ENCODE measurements at regions not wholly inside any gene's neighbourhood (a gene's known extent, or its start where the extent isn't known, plus 50 kb on each side); places are given as distances from the start of the nearest gene placed in this dataset.

DNA sequence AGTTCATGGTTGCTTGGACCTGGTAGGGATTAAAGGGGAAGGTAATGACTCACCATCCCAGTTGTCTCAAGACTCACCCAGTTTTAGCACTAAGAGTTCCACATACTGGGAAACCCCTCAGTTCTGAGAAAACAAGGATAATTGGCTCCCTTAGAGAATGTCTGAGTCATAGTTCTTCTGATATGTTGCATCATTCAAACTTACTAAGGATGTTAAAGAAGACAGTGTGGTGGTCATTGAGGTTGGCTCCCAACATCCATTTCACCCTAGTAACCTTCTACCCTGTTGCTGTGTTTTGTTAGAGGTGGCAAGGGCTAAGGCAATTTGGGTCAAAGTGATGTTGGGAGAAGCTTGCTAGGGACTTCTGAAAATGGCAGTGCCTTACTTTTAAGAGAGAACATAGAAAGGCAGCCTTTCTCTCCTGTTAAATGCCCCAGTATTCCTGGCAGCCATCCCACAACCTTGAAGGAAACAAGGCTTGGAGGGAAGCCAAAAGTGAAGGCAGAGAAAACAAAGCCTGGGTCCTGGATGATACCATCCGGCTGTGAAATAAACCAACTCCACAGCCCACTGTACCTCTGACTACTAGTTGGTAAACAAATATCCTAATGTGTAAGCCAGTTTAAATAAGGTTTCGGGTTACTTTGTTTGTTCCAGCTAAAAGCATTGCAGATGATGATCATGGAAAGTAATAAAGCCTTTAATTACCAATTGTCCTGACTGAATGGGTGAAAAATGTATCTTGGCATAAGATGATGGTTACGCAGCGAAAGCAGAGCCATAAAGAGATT, 80.4 kb upstream of the ADAMTSL1 start:
- Histone ChIP-seq H3K79me1 (ENCODE audit: low read depth, low read length) (no peaks in the 10 kb centered on the region), H2AK5ac (ENCODE audit: low read depth, low read length) (no peak overlapping the region), H3K9me3 (replicated peaks in 1 of 2; ENCODE audit: control insufficient read depth in 2 of 2, insufficient read depth in 1 of 2, low read depth in 1 of 2, low read length in 2 of 2) (no peaks in the 10 kb centered on the region), H3K27ac (replicated peaks; ENCODE audit: low read length) (no peak overlapping the region), H3K9ac (ENCODE audit: low read depth, low read length, poor library complexity) (no peak overlapping the region), H2BK120ac (ENCODE audit: low read depth, low read length) (no peak overlapping the region), H3K4me3 (ENCODE audit: low read length in 2 of 2) (no peak overlapping the region), H4K91ac (ENCODE audit: low read depth, low read length, poor library complexity) (no peak overlapping the region), H2BK5ac (ENCODE audit: low read length) (no peak overlapping the region), H2AFZ (ENCODE audit: low read length) (no peak overlapping the region), H3K4ac (ENCODE audit: low read length) (no peak overlapping the region), H3K4me1 (ENCODE audit: control insufficient read depth in 2 of 2, insufficient read depth in 1 of 2, low read depth in 1 of 2, low read length in 2 of 2) (no peaks in the 10 kb centered on the region), H3K18ac (ENCODE audit: low read length) (no peak overlapping the region), H4K8ac (ENCODE audit: low read depth, low read length) (no peak overlapping the region), H2BK12ac (ENCODE audit: low read length) (no peak overlapping the region), H3K36me3 (replicated peaks in 1 of 2; ENCODE audit: control insufficient read depth in 2 of 2, insufficient read depth in 2 of 2, low read length in 2 of 2) (no peaks in the 10 kb centered on the region), H2BK15ac (ENCODE audit: low read length) (no peak overlapping the region), H3K14ac (ENCODE audit: low read length) (no peak overlapping the region), H3K4me2 (ENCODE audit: insufficient read depth, low read length, poor library complexity, severe bottlenecking) (no peak overlapping the region), H3K27me3 (ENCODE audit: control insufficient read depth in 3 of 3, insufficient read depth in 3 of 3, low read depth in 1 of 3, low read length in 3 of 3) (no peaks in the 10 kb centered on the region), H3K23ac (ENCODE audit: low read depth, low read length, poor library complexity) (no peak overlapping the region)
- no CpG with 5 or more reads among the region's 4 CpGs for WGBS, 2 donors (ENCODE audit: extremely low coverage in 2 of 2, insufficient read length in 2 of 2, insufficient replicate concordance in 1 of 2)
- no peak for DNase-seq (ENCODE audit: low spot score)

DNA sequence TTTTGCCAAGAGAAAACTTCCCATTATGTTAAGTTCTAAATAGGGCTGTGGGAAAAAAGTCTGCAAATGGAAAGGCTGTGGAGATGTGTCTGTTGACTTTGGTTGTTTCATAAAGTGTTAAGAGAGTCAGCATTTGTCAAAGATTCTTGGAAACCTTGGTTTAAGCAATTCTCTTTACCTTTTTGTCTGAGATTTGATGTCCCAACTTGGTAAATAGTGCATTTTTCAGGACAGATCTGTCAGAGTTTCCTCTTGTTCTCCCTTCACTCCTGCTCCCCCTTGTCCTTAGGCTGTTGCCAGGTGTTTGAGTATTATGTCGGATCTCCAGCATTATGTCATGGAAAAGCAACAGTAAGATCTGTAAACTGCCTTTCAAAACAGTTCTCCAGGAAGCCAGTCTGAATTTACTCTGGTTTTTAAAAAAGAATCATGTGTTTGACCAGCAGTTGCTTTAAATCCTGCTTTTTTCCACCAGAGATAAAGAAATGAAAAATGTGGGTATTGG, 79.1 kb upstream of the ADAMTSL1 start:
- Histone ChIP-seq H3K14ac (ENCODE audit: low read length) (no peak overlapping the region), H4K91ac (ENCODE audit: low read depth, low read length, poor library complexity) (no peak overlapping the region), H2AK5ac (ENCODE audit: low read depth, low read length) (no peak overlapping the region), H3K4me2 (ENCODE audit: insufficient read depth, low read length, poor library complexity, severe bottlenecking) (no peak overlapping the region), H2BK120ac (ENCODE audit: low read depth, low read length) (no peak overlapping the region), H3K18ac (ENCODE audit: low read length) (no peak overlapping the region), H3K4ac (ENCODE audit: low read length) (no peak overlapping the region), H3K23ac (ENCODE audit: low read depth, low read length, poor library complexity) (no peak overlapping the region), H3K9me3 (replicated peaks in 1 of 2; ENCODE audit: control insufficient read depth in 2 of 2, insufficient read depth in 1 of 2, low read depth in 1 of 2, low read length in 2 of 2) (no peaks in the 10 kb centered on the region), H2BK15ac (ENCODE audit: low read length) (no peak overlapping the region), H3K36me3 (replicated peaks in 1 of 2; ENCODE audit: control insufficient read depth in 2 of 2, insufficient read depth in 2 of 2, low read length in 2 of 2) (no peaks in the 10 kb centered on the region), H2BK5ac (ENCODE audit: low read length) (no peak overlapping the region), H3K4me1 (ENCODE audit: control insufficient read depth in 2 of 2, insufficient read depth in 1 of 2, low read depth in 1 of 2, low read length in 2 of 2) (no peaks in the 10 kb centered on the region), H3K9ac (ENCODE audit: low read depth, low read length, poor library complexity) (no peak overlapping the region), H4K8ac (ENCODE audit: low read depth, low read length) (no peak overlapping the region), H3K4me3 (ENCODE audit: low read length in 2 of 2) (no peak overlapping the region), H3K27me3 (ENCODE audit: control insufficient read depth in 3 of 3, insufficient read depth in 3 of 3, low read depth in 1 of 3, low read length in 3 of 3) (no peaks in the 10 kb centered on the region), H2AFZ (ENCODE audit: low read length) (no peak overlapping the region), H3K27ac (replicated peaks; ENCODE audit: low read length) (no peak overlapping the region), H2BK12ac (ENCODE audit: low read length) (no peak overlapping the region), H3K79me1 (ENCODE audit: low read depth, low read length) (no peaks in the 10 kb centered on the region)
- no CpG with 5 or more reads among the region's 1 CpG for WGBS, 2 donors (ENCODE audit: extremely low coverage in 2 of 2, insufficient read length in 2 of 2, insufficient replicate concordance in 1 of 2)
- DNase-seq (ENCODE audit: low spot score): no peak

DNA sequence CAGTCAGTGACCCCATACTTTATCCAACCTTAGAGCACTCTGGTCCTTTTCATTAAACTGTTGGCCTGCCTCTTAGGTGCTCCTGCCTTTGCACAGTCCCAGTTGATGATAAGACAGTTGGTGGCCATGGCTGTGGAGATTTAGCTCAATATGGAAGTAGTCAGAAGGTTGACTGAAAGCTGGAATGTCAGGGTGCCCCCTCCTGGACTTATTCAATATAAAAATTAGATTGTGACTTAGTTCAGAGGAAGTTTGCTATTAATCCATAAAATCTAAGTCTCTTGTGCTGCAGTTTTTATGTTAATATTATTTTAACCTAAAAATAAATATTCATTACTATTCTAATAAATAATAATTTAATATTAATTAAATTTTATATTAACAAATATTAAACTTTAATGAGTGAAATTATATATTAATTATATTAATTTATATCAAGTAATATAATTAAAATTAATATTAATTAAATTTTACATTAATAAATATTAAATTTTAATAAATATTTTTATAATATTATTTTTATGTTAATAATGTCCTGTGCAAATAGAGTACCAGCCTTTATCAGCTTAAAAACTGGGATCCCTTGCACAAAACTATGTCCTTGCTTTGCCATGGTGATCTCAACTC, 77.7 kb upstream of the ADAMTSL1 start:
- Histone ChIP-seq H3K23ac (ENCODE audit: low read depth, low read length, poor library complexity) (no peak overlapping the region), H2AFZ (ENCODE audit: low read length) (no peak overlapping the region), H3K79me1 (ENCODE audit: low read depth, low read length) (no peaks in the 10 kb centered on the region), H2BK12ac (ENCODE audit: low read length) (no peak overlapping the region), H3K9me3 (replicated peaks in 1 of 2; ENCODE audit: control insufficient read depth in 2 of 2, insufficient read depth in 1 of 2, low read depth in 1 of 2, low read length in 2 of 2) (no peaks in the 10 kb centered on the region), H3K9ac (ENCODE audit: low read depth, low read length, poor library complexity) (no peak overlapping the region), H4K8ac (ENCODE audit: low read depth, low read length) (no peak overlapping the region), H3K36me3 (replicated peaks in 1 of 2; ENCODE audit: control insufficient read depth in 2 of 2, insufficient read depth in 2 of 2, low read length in 2 of 2) (no peaks in the 10 kb centered on the region), H3K4ac (ENCODE audit: low read length) (no peak overlapping the region), H2AK5ac (ENCODE audit: low read depth, low read length) (no peak overlapping the region), H2BK5ac (ENCODE audit: low read length) (no peak overlapping the region), H3K27me3 (ENCODE audit: control insufficient read depth in 3 of 3, insufficient read depth in 3 of 3, low read depth in 1 of 3, low read length in 3 of 3) (no peaks in the 10 kb centered on the region), H3K14ac (ENCODE audit: low read length) (no peak overlapping the region), H4K91ac (ENCODE audit: low read depth, low read length, poor library complexity) (no peak overlapping the region), H3K4me1 (ENCODE audit: control insufficient read depth in 2 of 2, insufficient read depth in 1 of 2, low read depth in 1 of 2, low read length in 2 of 2) (no peaks in the 10 kb centered on the region), H3K4me3 (ENCODE audit: low read length in 2 of 2) (no peak overlapping the region), H3K18ac (ENCODE audit: low read length) (no peak overlapping the region), H3K27ac (replicated peaks; ENCODE audit: low read length) (no peak overlapping the region), H2BK15ac (ENCODE audit: low read length) (no peak overlapping the region), H3K4me2 (ENCODE audit: insufficient read depth, low read length, poor library complexity, severe bottlenecking) (no peak overlapping the region), H2BK120ac (ENCODE audit: low read depth, low read length) (no peak overlapping the region)
- no peak for DNase-seq (ENCODE audit: low spot score)

DNA sequence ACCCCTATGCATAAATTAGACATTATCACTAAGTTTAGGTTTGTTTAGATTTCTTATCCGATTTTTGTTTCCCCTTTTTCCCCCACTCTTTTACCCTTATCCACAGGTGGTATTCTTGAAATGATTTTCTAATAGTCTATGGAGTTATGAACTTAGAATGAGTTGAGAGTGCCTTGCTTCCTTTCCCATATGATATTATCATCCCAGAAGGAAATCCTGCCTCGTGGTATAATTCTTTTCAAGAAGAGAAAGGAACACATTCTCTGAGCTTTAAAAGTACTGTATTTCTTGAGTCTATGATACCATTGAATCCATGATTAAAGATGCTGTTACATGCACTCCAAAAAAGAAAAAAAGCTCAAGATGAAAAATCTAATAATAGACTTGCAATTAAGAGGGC, 76.9 kb upstream of the ADAMTSL1 start:
- Histone ChIP-seq H3K4me2 (ENCODE audit: insufficient read depth, low read length, poor library complexity, severe bottlenecking) (no peak overlapping the region), H3K27me3 (ENCODE audit: control insufficient read depth in 3 of 3, insufficient read depth in 3 of 3, low read depth in 1 of 3, low read length in 3 of 3) (no peaks in the 10 kb centered on the region), H3K27ac (replicated peaks; ENCODE audit: low read length) (no peak overlapping the region), H2BK12ac (ENCODE audit: low read length) (no peak overlapping the region), H3K14ac (ENCODE audit: low read length) (no peak overlapping the region), H3K23ac (ENCODE audit: low read depth, low read length, poor library complexity) (no peak overlapping the region), H2BK15ac (ENCODE audit: low read length) (no peak overlapping the region), H2AFZ (ENCODE audit: low read length) (no peak overlapping the region), H3K36me3 (replicated peaks in 1 of 2; ENCODE audit: control insufficient read depth in 2 of 2, insufficient read depth in 2 of 2, low read length in 2 of 2) (no peaks in the 10 kb centered on the region), H3K79me1 (ENCODE audit: low read depth, low read length) (no peaks in the 10 kb centered on the region), H2BK5ac (ENCODE audit: low read length) (no peak overlapping the region), H2BK120ac (ENCODE audit: low read depth, low read length) (no peak overlapping the region), H4K8ac (ENCODE audit: low read depth, low read length) (no peak overlapping the region), H3K4me1 (ENCODE audit: control insufficient read depth in 2 of 2, insufficient read depth in 1 of 2, low read depth in 1 of 2, low read length in 2 of 2) (no peaks in the 10 kb centered on the region), H2AK5ac (ENCODE audit: low read depth, low read length) (no peak overlapping the region), H3K4ac (ENCODE audit: low read length) (no peak overlapping the region), H3K18ac (ENCODE audit: low read length) (no peak overlapping the region), H3K9me3 (replicated peaks in 1 of 2; ENCODE audit: control insufficient read depth in 2 of 2, insufficient read depth in 1 of 2, low read depth in 1 of 2, low read length in 2 of 2) (no peaks in the 10 kb centered on the region), H4K91ac (ENCODE audit: low read depth, low read length, poor library complexity) (no peak overlapping the region), H3K4me3 (ENCODE audit: low read length in 2 of 2) (no peak overlapping the region), H3K9ac (ENCODE audit: low read depth, low read length, poor library complexity) (no peak overlapping the region)
- WGBS, 2 donors (ENCODE audit: extremely low coverage in 2 of 2, insufficient read length in 2 of 2, insufficient replicate concordance in 1 of 2): no CpG with 5 or more reads among the region's 2 CpGs
- DNase-seq (ENCODE audit: low spot score): no peak
